Osteoblast (primary cell): ENCODE measurements at regions not wholly inside any gene's neighbourhood (a gene's known extent, or its start where the extent isn't known, plus 50 kb on each side); places are given as distances from the start of the nearest gene placed in this dataset. TPM values are rescaled to one million over a fixed set of nuclear protein-coding genes. Genes with fewer than 3 reads are reported as not detected.

ENCODE experiments used
- DNase-seq: peaks from one replicate; pipeline ENCODE4 v3.0.0; 2011; ENCODE audit warnings: low spot score, mixed read lengths; ENCODE audit not compliant: insufficient read length; ENCODE audit errors: missing footprints
- H2AFZ ChIP-seq: 2 replicates; pipeline ENCODE4 v1.6.0; 2011; ENCODE audit warnings: mild to moderate bottlenecking, low read length
- H3K27ac ChIP-seq: 2 replicates; pipeline ENCODE4 v1.5.1; 2011; ENCODE audit warnings: mild to moderate bottlenecking, low read depth, low read length, moderate library complexity
- H3K27me3 ChIP-seq: 2 replicates; pipeline ENCODE4 v1.6.0; 2012; ENCODE audit warnings: mild to moderate bottlenecking, control low read depth, inconsistent platforms, low read length, moderate library complexity; ENCODE audit not compliant: insufficient read depth
- H3K36me3 ChIP-seq: 2 replicates; pipeline ENCODE4 v1.5.1; 2011; ENCODE audit warnings: mild to moderate bottlenecking, low read length, control low read depth, moderate library complexity; ENCODE audit not compliant: insufficient read depth
- H3K4me1 ChIP-seq: 2 replicates; pipeline ENCODE4 v1.5.1; 2011; ENCODE audit warnings: mild to moderate bottlenecking, low read length, control low read depth, moderate library complexity; ENCODE audit not compliant: insufficient read depth
- H3K4me2 ChIP-seq: 2 replicates; pipeline ENCODE4 v1.6.0; 2011; ENCODE audit warnings: mild to moderate bottlenecking, low read length; ENCODE audit not compliant: insufficient read depth
- H3K4me3 ChIP-seq: fragments of 200-600 bp; sonication (generic); 3 replicates; pipeline ENCODE4 v1.5.1; 2012; ENCODE audit warnings: mild to moderate bottlenecking, low read length, inconsistent platforms; ENCODE audit not compliant: insufficient read depth
- H3K79me2 ChIP-seq: 2 replicates; pipeline ENCODE4 v1.6.0; 2012; ENCODE audit warnings: mild to moderate bottlenecking, low read length, control low read depth, inconsistent platforms; ENCODE audit not compliant: insufficient read depth
- H3K9me3 ChIP-seq: 2 replicates; pipeline ENCODE4 v1.5.1; 2011; ENCODE audit warnings: low read depth, low read length, control low read depth
- H4K20me1 ChIP-seq: 2 replicates; pipeline ENCODE4 v1.6.0; 2012; ENCODE audit warnings: mild to moderate bottlenecking, low read length, control low read depth; ENCODE audit not compliant: insufficient read depth
- small RNA-seq: library from RNA; depleted of rRNA; stranded (forward); fragments of <200 nt; gene quantifications from one replicate; pipeline ENCODE3, GENCODE V24; 2012
- TF ChIP-seq, protein P1 (sequence below): IDR thresholded peaks from 2 replicates; pipeline ENCODE4 v1.5.1; 2011; ENCODE audit warnings: mild to moderate bottlenecking, low read depth, low read length, moderate library complexity; ENCODE audit errors: extremely low read depth

DNA sequence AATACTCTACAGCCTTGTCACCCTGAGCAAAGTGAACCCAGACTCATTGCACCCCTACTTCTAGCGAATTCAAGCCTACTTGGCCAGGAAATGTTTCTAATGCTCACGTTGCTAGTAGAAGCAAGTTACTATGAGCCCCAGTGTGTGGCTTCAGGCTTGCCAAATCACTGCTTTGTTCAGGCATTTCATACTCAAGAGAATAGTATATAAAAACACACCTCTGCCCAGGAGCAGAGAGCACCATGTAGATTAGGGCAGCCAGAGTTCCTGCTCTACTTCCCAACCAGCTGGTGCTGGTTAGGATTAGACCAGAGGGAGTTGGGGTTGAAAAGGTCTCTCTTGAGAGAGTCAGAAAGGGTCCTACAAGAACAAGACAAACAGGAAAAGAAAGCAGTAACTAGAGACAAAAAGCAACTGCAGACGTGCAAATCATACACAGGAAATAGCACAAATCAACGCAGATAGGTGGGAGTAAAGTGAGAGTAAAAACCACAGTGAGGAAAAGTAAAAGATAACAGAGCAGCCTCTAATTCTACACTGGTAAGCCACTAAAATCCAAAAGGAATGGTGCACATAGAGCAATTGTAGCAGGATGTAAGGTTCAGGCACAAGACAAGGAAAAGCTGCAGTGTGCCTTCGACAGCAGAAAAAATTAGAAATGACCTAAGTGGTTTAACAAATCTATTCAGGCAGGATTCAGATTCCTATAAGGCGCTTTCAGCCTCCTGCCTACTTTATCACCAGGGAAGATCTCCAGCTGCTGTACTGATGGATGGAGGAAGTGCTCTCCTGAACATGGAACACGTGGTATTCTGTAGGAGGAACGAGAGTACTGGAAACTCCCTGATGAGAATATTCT is 49.6 kb upstream of the KIF2A start:
- H3K4me3 ChIP-seq, result no peak overlapping the region
- H3K4me2 ChIP-seq, result no peak overlapping the region
- H3K36me3 ChIP-seq, result no peaks in the 10 kb centered on the region
- TF ChIP-seq, protein P1, sequence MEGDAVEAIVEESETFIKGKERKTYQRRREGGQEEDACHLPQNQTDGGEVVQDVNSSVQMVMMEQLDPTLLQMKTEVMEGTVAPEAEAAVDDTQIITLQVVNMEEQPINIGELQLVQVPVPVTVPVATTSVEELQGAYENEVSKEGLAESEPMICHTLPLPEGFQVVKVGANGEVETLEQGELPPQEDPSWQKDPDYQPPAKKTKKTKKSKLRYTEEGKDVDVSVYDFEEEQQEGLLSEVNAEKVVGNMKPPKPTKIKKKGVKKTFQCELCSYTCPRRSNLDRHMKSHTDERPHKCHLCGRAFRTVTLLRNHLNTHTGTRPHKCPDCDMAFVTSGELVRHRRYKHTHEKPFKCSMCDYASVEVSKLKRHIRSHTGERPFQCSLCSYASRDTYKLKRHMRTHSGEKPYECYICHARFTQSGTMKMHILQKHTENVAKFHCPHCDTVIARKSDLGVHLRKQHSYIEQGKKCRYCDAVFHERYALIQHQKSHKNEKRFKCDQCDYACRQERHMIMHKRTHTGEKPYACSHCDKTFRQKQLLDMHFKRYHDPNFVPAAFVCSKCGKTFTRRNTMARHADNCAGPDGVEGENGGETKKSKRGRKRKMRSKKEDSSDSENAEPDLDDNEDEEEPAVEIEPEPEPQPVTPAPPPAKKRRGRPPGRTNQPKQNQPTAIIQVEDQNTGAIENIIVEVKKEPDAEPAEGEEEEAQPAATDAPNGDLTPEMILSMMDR, result no peak
- no peaks in the 10 kb centered on the region for H3K4me1 ChIP-seq
- H2AFZ ChIP-seq, result no peak overlapping the region
- no peaks in the 10 kb centered on the region for H3K27me3 ChIP-seq
- DNase-seq, result no peak
- H4K20me1 ChIP-seq, result no peaks in the 10 kb centered on the region
- H3K27ac ChIP-seq, result no peak overlapping the region
- H3K79me2 ChIP-seq, result no peaks in the 10 kb centered on the region
- H3K9me3 ChIP-seq, result no peaks in the 10 kb centered on the region

Small RNA genes in the stretch of these regions (small RNA-seq; reads per million reads assigned to genes)
- gene RN7SKP157 (not detected), gene RNU6-913P (not detected)
